ENCODE measurements at regions not wholly inside any gene's neighbourhood (a gene's known extent, or its start where the extent isn't known, plus 50 kb on each side); places are given as distances from the start of the nearest gene placed in this dataset.

DNA sequence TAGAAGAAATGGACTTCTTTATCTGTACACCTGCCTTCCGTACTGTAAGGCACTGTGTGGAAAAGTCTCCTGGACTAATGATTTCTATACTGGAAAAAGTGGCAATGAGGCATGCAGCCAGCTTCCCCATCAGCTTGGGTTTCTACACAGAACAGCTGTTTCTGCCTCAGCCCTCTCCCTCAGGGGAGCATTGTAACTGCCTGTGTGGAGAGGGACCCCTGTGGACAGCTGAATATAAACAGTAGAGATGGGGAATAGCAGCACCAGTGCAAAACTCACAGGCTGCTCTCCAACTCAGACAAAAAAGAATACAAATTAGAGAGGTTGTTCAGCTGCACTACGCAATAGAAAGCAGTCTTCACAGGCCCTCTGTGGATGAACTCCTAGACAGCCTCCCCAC, 451.3 kb upstream of the MBL2 start:
- no peak for DNase-seq
- H2BK120ac ChIP-seq (ENCODE audit: low read depth, low read length): no peak overlapping the region
- H3K4me1 ChIP-seq (ENCODE audit: control insufficient read depth, insufficient read depth, low read depth, low read length): peaks cover 7% of the 10 kb centered on the region
- no peaks in the 10 kb centered on the region for H3K79me1 ChIP-seq (replicated peaks; ENCODE audit: low read length, poor library complexity, severe bottlenecking)
- no peak overlapping the region for H3K4me3 ChIP-seq (ENCODE audit: insufficient read depth in 1 of 2, low read depth in 1 of 2, low read length in 2 of 2)
- WGBS: 88% methylated on average over 2 of the region's 2 CpGs
- no peak overlapping the region for H3K9ac ChIP-seq (ENCODE audit: low read length)
- no peak overlapping the region for H3K14ac ChIP-seq (ENCODE audit: low read length in 2 of 2)
- H2BK15ac ChIP-seq (ENCODE audit: low read depth, poor library complexity, severe bottlenecking): no peak overlapping the region
- peak overlapping the region; percentile 70 for H3K27ac ChIP-seq (ENCODE audit: low read length, poor library complexity, severe bottlenecking)
- no peak overlapping the region for H3K23ac ChIP-seq (ENCODE audit: low read length in 2 of 2)
- no peak overlapping the region for H3K4ac ChIP-seq (ENCODE audit: low read depth in 1 of 2, low read length in 2 of 2)
- H3K18ac ChIP-seq (ENCODE audit: low read depth in 1 of 2, low read length in 2 of 2): no peak overlapping the region
- H3K27me3 ChIP-seq (ENCODE audit: control insufficient read depth in 1 of 2, insufficient read depth in 1 of 2, low read length in 2 of 2): no peaks in the 10 kb centered on the region
- H4K8ac ChIP-seq (ENCODE audit: low read length): no peak overlapping the region
- no peak overlapping the region for H4K91ac ChIP-seq (ENCODE audit: low read length)
- H2BK12ac ChIP-seq (ENCODE audit: low read length in 2 of 2): no peak overlapping the region
- no peak overlapping the region for H2BK5ac ChIP-seq (ENCODE audit: low read depth, low read length, poor library complexity, severe bottlenecking)
- no peaks in the 10 kb centered on the region for H3K9me3 ChIP-seq (ENCODE audit: control insufficient read depth, low read length)
- H3K4me2 ChIP-seq (ENCODE audit: low read length, poor library complexity, severe bottlenecking): no peak overlapping the region
- H2AK5ac ChIP-seq (ENCODE audit: low read length, severe bottlenecking): no peak overlapping the region
- no peaks in the 10 kb centered on the region for H3K36me3 ChIP-seq (ENCODE audit: control insufficient read depth in 1 of 2, insufficient read depth in 2 of 2, low read depth in 1 of 2, low read length in 2 of 2)
- H2AFZ ChIP-seq (ENCODE audit: low read depth, low read length): no peak overlapping the region

DNA sequence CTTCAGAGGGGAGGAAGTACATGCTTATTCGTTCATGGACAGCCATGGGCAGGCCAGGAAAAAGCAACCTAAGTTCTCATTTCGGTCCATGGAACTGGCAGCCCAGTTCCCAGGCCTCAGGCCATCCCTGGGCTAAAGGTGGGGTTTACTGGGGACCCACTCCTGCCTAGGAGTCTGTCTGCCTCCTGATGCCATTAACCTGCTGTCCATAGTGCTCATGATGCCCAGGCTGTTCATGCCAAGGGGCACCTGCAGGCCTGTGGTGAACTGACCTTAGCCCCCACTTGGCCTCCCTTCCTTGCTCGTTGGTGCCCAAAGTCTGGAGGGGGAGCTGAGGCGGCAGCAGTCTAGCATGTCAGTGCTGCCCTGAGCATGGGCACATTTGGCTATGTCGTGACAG, 450.2 kb upstream of the MBL2 start:
- H3K4me1 ChIP-seq (ENCODE audit: control insufficient read depth, insufficient read depth, low read depth, low read length): peaks cover 7% of the 10 kb centered on the region
- no peaks in the 10 kb centered on the region for H3K79me1 ChIP-seq (replicated peaks; ENCODE audit: low read length, poor library complexity, severe bottlenecking)
- H4K91ac ChIP-seq (ENCODE audit: low read length): no peak overlapping the region
- H4K8ac ChIP-seq (ENCODE audit: low read length): no peak overlapping the region
- no peak overlapping the region for H3K18ac ChIP-seq (ENCODE audit: low read depth in 1 of 2, low read length in 2 of 2)
- H2BK12ac ChIP-seq (ENCODE audit: low read length in 2 of 2): no peak overlapping the region
- no peaks in the 10 kb centered on the region for H3K9me3 ChIP-seq (ENCODE audit: control insufficient read depth, low read length)
- no peak for DNase-seq
- H3K4me2 ChIP-seq (ENCODE audit: low read length, poor library complexity, severe bottlenecking): no peak overlapping the region
- no peak overlapping the region for H2BK15ac ChIP-seq (ENCODE audit: low read depth, poor library complexity, severe bottlenecking)
- no peak overlapping the region for H2BK5ac ChIP-seq (ENCODE audit: low read depth, low read length, poor library complexity, severe bottlenecking)
- H3K9ac ChIP-seq (ENCODE audit: low read length): no peak overlapping the region
- no peak overlapping the region for H3K27ac ChIP-seq (ENCODE audit: low read length, poor library complexity, severe bottlenecking)
- no peak overlapping the region for H3K4ac ChIP-seq (ENCODE audit: low read depth in 1 of 2, low read length in 2 of 2)
- no peak overlapping the region for H3K4me3 ChIP-seq (ENCODE audit: insufficient read depth in 1 of 2, low read depth in 1 of 2, low read length in 2 of 2)
- WGBS: 81% methylated on average over 5 of the region's 5 CpGs
- H2AFZ ChIP-seq (ENCODE audit: low read depth, low read length): no peak overlapping the region
- H3K36me3 ChIP-seq (ENCODE audit: control insufficient read depth in 1 of 2, insufficient read depth in 2 of 2, low read depth in 1 of 2, low read length in 2 of 2): no peaks in the 10 kb centered on the region
- H3K27me3 ChIP-seq (ENCODE audit: control insufficient read depth in 1 of 2, insufficient read depth in 1 of 2, low read length in 2 of 2): no peaks in the 10 kb centered on the region
- H2BK120ac ChIP-seq (ENCODE audit: low read depth, low read length): no peak overlapping the region
- no peak overlapping the region for H3K23ac ChIP-seq (ENCODE audit: low read length in 2 of 2)
- no peak overlapping the region for H2AK5ac ChIP-seq (ENCODE audit: low read length, severe bottlenecking)
- H3K14ac ChIP-seq (ENCODE audit: low read length in 2 of 2): no peak overlapping the region

DNA sequence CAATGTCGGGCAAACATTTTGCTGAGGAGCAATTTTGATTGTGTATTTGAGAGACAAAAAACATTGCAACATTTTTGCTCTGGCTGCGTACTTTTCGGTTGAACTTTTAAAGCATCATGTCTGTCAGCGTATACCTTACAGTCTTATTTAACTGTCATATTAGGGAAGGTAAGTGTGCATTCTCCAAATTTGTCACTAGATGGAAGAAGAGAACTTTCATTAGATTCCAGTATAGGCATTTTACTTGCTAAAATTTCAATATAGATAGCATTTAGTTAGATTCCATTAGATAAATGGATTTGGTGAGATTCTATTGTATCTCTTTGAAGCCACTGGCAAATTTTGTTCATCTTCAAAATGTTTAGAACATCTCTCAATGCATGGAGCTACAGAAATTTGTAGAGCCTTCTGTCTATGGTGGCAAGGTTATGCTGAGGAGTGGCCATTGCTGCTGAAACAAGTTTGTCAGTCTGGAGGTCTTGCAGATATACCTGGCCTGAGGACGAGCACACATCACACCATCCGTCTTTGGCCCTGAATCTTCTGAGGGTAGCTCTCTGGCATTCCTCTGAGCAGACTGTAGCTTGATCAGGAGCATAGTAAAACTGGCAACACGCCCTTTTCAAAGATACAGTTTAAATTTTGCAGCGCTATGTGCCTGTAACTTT, 437.5 kb upstream of the MBL2 start:
- H3K14ac ChIP-seq (ENCODE audit: low read length in 2 of 2): no peak overlapping the region
- no peak overlapping the region for H2BK15ac ChIP-seq (ENCODE audit: low read depth, poor library complexity, severe bottlenecking)
- peak; percentile 29 for DNase-seq
- H3K4ac ChIP-seq (ENCODE audit: low read depth in 1 of 2, low read length in 2 of 2): no peak overlapping the region
- H3K9me3 ChIP-seq (ENCODE audit: control insufficient read depth, low read length): no peaks in the 10 kb centered on the region
- no peak overlapping the region for H2BK12ac ChIP-seq (ENCODE audit: low read length in 2 of 2)
- WGBS: 62% methylated on average over 7 of the region's 8 CpGs
- no peak overlapping the region for H4K91ac ChIP-seq (ENCODE audit: low read length)
- no peaks in the 10 kb centered on the region for H3K27me3 ChIP-seq (ENCODE audit: control insufficient read depth in 1 of 2, insufficient read depth in 1 of 2, low read length in 2 of 2)
- no peak overlapping the region for H3K4me2 ChIP-seq (ENCODE audit: low read length, poor library complexity, severe bottlenecking)
- H3K4me3 ChIP-seq (ENCODE audit: insufficient read depth in 1 of 2, low read depth in 1 of 2, low read length in 2 of 2): no peak overlapping the region
- no peak overlapping the region for H3K9ac ChIP-seq (ENCODE audit: low read length)
- H3K36me3 ChIP-seq (ENCODE audit: control insufficient read depth in 1 of 2, insufficient read depth in 2 of 2, low read depth in 1 of 2, low read length in 2 of 2): no peaks in the 10 kb centered on the region
- H3K18ac ChIP-seq (ENCODE audit: low read depth in 1 of 2, low read length in 2 of 2): no peak overlapping the region
- H3K79me1 ChIP-seq (replicated peaks; ENCODE audit: low read length, poor library complexity, severe bottlenecking): no peaks in the 10 kb centered on the region
- no peak overlapping the region for H2AK5ac ChIP-seq (ENCODE audit: low read length, severe bottlenecking)
- H3K27ac ChIP-seq (ENCODE audit: low read length, poor library complexity, severe bottlenecking): no peak overlapping the region
- H2AFZ ChIP-seq (ENCODE audit: low read depth, low read length): no peak overlapping the region
- H4K8ac ChIP-seq (ENCODE audit: low read length): no peak overlapping the region
- no peaks in the 10 kb centered on the region for H3K4me1 ChIP-seq (ENCODE audit: control insufficient read depth, insufficient read depth, low read depth, low read length)
- no peak overlapping the region for H3K23ac ChIP-seq (ENCODE audit: low read length in 2 of 2)
- H2BK5ac ChIP-seq (ENCODE audit: low read depth, low read length, poor library complexity, severe bottlenecking): no peak overlapping the region
- no peak overlapping the region for H2BK120ac ChIP-seq (ENCODE audit: low read depth, low read length)

DNA sequence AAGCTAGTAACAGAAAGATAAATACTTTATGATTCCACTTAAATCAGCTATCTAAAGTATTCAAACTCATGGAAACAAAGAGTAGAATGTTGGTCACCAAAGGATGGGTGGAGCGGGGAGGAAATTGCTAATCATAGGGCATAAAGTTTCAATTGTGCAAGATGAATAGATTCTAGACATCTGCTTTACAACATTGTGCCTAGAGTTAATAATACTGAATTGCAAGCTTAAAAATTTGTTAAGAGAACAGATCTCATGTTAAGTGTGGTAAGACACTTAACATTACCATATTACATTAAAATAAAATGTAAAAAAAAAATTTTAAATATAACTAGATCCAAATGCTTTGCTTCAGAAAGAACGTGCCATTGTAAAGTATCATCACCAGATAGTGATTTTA, 411.1 kb upstream of the MBL2 start:
- no peak overlapping the region for H3K4me3 ChIP-seq (ENCODE audit: insufficient read depth in 1 of 2, low read depth in 1 of 2, low read length in 2 of 2)
- H2AK5ac ChIP-seq (ENCODE audit: low read length, severe bottlenecking): no peak overlapping the region
- no peak overlapping the region for H4K91ac ChIP-seq (ENCODE audit: low read length)
- no peak overlapping the region for H4K8ac ChIP-seq (ENCODE audit: low read length)
- no peaks in the 10 kb centered on the region for H3K27me3 ChIP-seq (ENCODE audit: control insufficient read depth in 1 of 2, insufficient read depth in 1 of 2, low read length in 2 of 2)
- no peak overlapping the region for H2BK120ac ChIP-seq (ENCODE audit: low read depth, low read length)
- no peaks in the 10 kb centered on the region for H3K9me3 ChIP-seq (ENCODE audit: control insufficient read depth, low read length)
- H3K9ac ChIP-seq (ENCODE audit: low read length): no peak overlapping the region
- no peaks in the 10 kb centered on the region for H3K4me1 ChIP-seq (ENCODE audit: control insufficient read depth, insufficient read depth, low read depth, low read length)
- H3K79me1 ChIP-seq (replicated peaks; ENCODE audit: low read length, poor library complexity, severe bottlenecking): no peaks in the 10 kb centered on the region
- no peak overlapping the region for H3K14ac ChIP-seq (ENCODE audit: low read length in 2 of 2)
- H3K4me2 ChIP-seq (ENCODE audit: low read length, poor library complexity, severe bottlenecking): no peak overlapping the region
- no peak overlapping the region for H3K23ac ChIP-seq (ENCODE audit: low read length in 2 of 2)
- no peak overlapping the region for H2BK12ac ChIP-seq (ENCODE audit: low read length in 2 of 2)
- no peak for DNase-seq
- 100% methylated on average over 1 of the region's 2 CpGs for WGBS
- no peak overlapping the region for H2BK15ac ChIP-seq (ENCODE audit: low read depth, poor library complexity, severe bottlenecking)
- H3K36me3 ChIP-seq (ENCODE audit: control insufficient read depth in 1 of 2, insufficient read depth in 2 of 2, low read depth in 1 of 2, low read length in 2 of 2): no peaks in the 10 kb centered on the region
- H2BK5ac ChIP-seq (ENCODE audit: low read depth, low read length, poor library complexity, severe bottlenecking): no peak overlapping the region
- no peak overlapping the region for H3K27ac ChIP-seq (ENCODE audit: low read length, poor library complexity, severe bottlenecking)
- H3K18ac ChIP-seq (ENCODE audit: low read depth in 1 of 2, low read length in 2 of 2): no peak overlapping the region
- H2AFZ ChIP-seq (ENCODE audit: low read depth, low read length): no peak overlapping the region
- H3K4ac ChIP-seq (ENCODE audit: low read depth in 1 of 2, low read length in 2 of 2): no peak overlapping the region

All from mesenchymal stem cell (in vitro differentiated cells and primary cell).